ENCODE measurements at regions not wholly inside any gene's neighbourhood (a gene's known extent, or its start where the extent isn't known, plus 50 kb on each side); places are given as distances from the start of the nearest gene placed in this dataset.

GRCh38 chr13:57837801-57838200, 206.3 kb downstream of the PCDH17 start:
- TF ChIP-seq CTCF (IDR thresholded peaks at IDR 0.05; ENCODE audit: insufficient read depth, low read depth, low read length) (no peak), EZH2 (IDR thresholded peaks at IDR 0.05; ENCODE audit: insufficient read depth, low read length) (no peak)
